T1000 (cell line): ENCODE measurements at regions not wholly inside any gene's neighbourhood (a gene's known extent, or its start where the extent isn't known, plus 50 kb on each side); places are given as distances from the start of the nearest gene placed in this dataset.

ENCODE experiments used
- DNase-seq: peaks from one replicate; lab custom pipeline; 2025; ENCODE audit warnings: mixed read lengths; lab: John Stamatoyannopoulos, UW

DNA sequence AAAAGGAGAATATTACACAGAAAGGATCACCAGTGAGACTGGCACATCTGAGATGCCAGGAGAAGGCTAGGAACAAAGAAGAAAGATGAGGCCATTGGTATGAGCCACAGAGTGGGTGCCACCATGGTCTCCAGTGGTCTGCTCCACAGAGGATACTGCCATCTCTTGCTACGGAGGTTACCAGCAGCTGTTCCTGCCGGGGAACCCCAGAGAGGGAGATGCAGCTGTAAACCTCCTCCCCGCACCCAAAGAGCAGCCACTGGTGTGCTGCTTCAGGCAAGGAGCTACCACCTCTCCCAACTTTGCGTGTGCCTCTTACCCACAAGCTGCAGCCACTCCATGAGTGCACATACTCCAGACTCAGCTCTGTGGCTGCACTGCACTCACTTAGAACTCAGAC is 201.5 kb upstream of the RTL1 start:
- DNase-seq = no peak

DNA sequence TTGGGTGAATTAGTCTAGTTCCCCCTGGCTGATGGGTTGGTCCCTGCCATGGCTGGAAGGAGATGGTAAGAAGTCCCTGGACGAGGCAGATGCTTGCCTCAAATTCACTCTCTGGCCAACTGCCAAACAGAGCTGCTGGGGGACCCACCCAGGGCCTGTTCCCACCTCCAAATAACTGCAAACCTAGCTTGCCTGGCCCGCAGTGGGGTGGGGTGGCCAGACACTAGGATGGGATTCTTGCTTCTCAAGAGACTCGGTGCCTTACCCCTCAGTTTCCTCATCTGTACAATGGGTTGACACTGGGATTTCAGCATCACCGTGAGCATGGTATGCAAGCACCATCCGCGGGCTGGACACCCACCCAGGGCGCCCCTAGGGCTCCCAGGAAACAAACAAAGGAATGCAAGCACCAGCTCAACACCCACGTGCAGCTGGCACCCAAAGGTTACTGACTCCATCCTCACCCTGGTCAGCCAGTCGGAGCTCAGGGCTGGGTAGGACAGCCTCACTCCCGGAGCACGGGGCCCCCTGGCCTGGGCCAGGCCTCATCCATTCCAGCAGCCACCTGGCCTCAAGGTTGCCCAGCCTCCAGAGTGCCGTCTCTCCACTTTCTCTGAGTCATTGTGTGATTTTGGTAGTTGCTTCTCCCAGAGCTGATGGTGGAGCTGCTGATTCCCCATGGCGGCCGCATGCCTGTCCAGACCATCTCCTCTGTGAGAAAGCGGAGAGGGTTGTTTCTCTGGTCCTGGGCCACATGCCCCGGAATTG is 205.2 kb upstream of the RTL1 start:
- no peak for DNase-seq

DNA sequence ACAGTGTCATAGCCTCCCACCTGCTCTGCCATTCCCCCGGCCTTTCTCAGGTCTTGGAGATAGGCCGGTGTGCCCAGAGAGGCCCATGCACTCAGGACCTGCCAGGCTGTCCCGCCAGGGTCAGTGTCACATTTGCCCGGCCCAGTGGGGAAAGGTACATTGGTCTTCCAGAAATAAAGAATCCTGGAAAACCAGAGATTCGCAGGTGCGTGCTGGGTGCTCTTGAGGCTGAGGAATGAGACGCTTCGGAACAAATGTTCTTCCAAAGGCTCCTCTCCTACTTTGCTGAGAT is 205.8 kb upstream of the RTL1 start:
- DNase-seq = no peak

DNA sequence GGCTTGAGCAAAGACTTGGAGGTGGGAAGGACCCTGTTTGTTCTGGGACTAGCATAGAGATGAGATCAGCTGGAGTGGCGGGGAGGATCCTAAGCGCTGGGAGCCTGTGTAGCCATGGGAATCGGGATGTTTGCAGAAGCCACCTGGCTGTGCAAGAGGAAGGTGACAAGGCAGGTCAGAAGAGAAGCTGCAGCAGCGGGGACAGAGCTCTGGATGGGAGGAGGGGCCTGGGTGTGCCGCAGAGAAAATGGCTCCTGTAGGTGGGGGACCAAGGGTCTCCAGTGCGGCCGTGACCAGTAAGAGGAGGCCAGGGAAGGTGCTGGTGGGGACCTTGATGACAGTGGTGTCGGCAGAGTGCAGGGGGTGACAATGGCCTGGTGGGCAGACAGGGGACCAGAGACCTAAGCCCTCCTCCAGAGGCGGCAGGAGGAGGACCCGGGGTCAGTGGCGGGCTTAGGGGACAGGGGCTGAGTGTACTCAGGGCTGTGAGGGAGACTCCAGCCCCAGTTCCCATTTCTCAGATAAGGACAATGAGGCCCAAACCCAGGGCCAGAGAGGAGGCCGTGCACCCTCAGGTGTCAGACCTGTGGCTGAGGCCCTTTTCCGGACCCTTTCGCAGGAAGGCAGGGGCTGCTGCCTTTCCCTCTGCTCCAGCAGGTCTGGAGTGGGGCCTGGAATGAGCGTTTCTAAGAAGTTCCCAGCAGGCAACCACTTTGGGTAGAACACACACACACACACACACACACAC is 206.6 kb upstream of the RTL1 start:
- DNase-seq = no peak

DNA sequence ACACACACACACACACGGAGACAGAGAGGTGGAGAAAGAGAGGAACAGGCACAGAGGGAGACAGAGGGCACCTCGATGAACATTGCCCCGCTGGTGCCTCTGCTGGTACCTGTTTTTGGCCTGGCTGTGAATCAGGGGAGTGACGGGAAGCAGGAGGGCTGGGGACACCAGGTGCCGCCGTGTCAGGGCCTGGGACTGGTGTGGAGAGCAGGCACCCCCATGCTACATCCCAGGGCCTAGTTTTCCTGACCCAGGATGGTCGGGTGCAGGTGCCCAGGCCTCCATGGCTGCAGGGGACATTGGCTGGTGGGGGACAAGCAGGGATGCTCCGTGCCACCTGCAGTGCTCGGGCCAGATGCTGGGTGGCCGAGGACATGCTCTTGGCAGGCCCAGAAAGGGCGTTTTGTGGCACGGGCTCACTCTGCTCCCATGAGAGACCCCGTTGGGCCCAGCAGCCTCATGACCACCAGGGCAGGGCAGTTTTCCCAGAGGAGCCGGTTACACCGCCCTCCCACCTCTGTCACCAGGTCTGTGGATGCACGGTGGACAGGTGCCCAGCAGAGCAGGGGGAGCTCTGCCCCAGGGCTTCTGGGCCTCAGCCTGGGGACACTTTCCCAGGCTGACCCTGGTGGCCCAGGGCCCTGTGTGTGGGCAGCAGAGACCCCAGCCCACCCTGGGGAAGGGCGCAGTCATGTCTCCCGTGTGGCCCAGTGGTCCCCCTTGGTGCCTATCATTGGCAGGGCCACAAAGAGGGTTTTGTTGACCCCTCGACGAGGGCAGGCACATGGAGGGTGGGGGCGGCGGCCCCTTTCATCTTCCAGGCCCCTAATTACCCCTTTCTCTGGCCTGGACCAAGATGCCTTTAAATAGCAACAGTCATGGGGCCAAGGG is 207.5 kb upstream of the RTL1 start:
- no peak for DNase-seq

DNA sequence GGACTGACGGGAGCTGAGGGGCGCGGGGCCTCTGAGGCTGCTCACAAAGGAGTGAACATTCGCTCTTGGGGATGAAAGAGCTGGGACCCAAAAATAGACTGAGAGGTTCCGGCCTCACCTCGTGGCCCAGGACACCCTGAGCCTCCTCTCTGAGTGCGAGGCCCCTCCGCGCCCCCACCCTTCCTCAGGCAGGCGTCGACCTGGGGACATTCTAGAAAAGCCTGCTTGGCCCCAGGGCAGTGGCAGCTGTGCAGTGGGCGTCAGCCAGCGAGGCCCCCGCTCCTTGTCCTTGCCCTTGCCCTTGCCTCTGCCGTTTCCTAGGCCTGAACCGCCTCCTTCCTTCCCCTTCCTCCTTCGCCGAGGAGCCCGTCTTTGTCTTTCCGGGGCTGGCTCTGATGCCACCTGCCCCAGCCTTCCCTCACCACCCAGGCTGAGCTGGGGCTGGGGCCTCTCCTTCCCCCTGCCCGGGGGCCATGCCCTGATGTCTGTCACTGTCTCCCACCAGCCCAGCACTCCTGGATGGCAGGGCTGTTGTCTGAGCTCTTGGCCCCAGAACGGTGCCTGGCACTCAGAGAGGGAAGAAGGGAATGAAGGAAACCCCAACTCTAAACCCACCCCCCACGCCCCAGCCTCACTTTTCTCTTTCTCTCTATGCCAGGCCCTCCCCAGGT is 208.2 kb upstream of the RTL1 start:
- no peak for DNase-seq

DNA sequence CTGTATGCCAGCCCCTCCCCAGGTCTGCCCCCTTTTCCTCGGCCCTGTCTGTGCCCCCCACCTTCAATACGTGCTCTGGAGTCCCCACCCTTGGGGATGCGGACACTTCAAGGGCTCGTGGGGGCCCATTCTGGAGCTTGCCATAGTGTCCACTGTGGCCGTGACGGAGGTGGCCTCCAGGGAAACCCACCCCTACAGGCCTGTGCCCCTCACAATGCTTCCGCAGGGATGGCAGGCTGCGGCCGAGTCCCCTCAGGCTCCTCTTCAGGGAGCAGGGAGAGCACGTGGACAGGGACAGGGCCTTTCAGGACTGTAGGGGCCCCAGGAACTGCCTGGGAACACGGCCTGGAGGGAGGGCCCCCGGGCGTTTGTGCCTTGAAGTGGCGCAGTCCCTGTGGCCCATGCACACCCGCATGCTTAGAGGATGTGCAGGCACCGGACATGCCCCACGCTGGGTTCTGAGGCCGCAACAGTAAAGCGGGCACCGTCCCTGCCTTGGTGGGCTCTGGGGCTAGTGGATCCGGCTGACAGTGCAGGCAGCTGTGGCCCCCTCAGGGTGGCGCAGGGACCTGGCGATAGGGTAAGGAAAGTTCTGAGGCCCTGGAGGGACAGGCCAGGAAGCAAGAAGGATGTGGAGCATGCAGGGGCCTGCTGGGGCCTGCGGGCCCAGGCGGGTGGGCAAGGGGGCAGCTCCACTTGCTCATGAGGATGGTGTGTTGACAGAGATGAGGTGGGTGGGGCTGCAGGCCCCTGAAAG is 209.0 kb upstream of the RTL1 start:
- DNase-seq = no peak

DNA sequence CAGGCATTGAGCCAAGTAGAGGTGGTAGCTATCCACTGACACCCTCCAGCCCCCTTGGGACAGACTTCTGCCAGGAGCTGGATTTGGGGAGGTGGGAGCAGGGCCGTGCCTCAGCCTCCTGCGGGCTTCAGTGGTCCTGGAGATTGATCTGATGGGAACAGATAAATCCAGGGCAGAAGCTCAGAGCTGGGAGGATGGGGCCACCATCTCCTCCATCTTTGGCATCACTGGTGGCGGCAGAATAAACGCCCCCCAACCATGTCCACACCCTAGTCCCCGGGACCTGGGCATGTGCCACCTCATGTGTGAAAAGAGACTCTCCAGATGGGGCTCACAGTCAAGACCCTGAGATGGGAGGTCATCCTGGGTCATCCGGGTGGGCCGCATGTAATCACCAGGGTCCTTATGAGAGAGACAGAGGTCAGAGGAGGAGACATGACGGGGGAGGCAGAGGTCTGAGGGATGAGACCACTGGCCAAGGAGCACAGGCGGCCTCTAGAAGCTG is 209.6 kb upstream of the RTL1 start:
- no peak for DNase-seq

DNA sequence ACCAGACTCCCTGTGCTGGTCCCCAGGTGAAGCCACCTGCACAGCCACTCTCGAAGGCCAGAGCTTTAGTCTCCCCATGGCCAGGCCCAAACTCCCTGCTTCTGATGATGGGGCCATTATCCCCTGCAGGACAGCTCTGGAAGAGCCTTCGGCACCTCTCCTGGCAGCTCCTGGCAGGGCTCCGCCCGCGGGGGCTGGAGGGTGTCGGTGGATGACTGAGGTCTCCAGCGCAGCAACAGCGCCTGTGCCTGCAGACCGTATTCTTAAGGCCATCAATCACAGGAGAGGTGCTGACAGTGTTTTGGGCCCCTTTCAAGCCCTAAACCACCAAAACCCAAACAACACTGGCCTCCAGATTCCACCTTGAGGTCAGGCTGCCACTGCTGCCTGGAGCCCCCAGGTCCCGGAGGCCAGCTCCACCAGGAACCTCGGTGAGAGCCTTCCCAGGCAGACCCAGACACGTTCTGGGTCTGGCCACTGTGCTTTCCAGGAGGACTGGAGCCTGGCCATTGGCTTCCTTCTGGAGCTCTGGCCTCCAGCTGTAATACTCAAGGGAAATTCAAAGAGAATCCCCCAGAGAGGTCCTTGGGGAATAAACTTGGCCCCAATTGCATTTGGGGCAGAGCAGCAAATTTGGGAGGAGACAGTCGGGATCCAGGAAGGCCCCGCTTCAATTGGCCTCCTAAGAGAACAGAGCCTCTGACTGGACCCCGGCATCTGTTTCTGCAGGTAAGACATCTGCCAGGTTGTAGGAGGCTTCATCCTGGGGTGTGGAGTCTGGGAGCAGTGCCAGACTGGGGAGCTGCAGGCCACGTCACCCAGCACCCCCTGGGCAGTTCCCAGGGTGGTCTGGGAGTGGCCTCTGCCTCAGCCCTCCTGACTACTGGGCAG is 210.6 kb upstream of the RTL1 start:
- DNase-seq = no peak

DNA sequence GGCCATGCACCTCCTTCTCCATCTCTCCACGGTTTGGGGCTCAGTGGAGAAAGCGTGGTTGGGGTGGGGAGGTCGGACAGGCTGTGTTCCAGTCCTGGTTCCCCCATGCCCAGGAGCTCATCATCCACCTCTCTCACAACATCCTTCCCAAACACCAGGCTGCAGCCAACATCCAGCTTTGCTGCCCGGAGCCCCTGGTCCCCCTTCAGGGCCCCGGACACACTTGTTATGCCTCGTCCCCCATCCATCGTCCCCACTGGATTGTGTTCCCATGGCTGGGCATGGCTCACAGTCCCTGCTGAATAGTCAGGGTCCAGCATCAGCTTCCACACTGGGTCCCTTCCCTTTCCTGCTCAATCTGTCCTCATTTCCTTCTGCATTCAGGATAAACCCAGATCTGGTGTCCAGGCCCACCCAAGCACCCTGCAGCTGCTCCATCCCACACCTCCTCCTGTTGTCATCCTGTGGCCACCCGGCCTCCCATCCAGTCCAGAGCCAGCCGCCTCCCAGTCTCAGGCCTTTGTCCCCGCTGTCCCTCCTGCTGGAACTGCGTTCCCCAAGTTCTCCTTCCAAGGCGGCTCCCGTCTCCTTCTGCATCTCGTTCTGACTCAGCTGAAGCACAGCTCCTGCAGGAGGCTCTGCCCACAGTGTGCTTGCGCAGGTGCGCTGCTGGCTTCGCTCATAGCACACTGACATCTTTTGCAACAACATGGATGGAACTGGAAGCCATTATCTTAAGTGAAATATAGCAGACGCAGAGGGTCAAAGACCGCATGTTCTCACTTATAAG is 211.4 kb upstream of the RTL1 start:
- DNase-seq = no peak

DNA sequence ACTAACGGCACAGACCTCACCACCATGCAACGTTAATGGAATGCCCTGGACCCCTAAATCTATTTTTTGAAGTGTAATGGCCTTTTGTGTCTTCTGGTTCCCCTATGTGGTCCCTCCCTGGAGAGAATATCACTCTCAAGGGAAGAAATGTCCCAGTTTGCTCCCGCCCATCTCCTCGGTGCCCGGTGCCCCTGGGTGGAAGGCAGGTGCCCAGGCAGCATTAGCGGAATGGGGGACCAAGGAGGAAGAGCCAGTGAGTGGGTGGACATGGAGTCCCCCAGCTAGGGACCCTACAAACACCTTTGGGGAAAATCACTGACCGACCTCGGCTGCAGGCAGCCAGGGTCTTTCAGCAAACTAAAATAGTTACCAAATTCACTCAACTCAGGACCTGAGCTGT is 212.1 kb upstream of the RTL1 start:
- DNase-seq = no peak

DNA sequence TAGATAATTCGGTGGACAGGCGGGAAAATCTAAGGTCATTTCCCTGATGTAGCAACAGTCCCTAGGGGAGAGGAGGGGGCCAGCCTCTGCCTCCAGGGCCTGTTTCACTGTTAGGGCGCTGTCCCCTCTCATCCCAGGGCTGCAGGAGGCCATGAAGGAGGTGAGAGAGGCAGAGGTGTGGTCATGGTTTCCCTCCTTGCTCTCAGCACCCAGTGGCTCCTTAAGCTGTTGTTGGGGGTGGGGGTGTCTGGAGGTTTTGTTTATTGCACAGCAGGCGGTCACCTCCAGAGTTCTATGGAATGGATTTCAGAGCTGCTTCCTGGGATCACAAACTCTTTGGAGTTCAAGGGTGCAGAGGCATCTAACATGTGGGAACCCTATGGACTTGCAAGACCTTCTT is 212.5 kb upstream of the RTL1 start:
- DNase-seq = no peak

DNA sequence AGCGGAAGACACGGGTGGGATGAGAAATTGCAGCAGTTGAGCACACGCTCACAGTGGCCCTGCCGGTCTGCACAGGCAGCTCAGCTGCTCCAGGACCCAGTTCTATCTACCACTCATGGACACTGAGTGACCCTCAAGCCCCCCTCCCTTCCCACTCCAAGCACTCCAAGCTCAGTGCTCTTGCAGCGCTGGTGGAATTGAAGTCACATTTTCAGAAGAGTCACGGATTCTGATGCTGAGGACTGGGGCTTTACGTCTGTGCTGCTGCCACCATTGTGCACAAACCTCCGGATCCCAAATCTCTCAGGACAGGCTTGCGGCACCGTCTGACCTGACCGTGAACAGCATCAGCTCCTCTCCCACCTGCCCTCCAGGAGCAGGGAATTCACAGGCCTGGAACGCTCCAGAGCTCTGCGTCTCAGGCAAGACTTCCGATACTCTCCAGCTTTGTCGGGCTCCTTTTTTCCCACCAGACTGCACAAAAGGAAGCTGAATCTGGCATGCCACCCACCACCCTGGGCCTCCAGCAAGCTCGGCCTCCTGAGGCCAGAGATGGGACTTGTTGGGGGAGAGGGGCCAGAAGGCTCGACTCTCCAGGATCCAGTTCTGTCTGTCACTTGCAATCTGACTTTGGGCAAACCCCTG is 213.1 kb upstream of the RTL1 start:
- no peak for DNase-seq

DNA sequence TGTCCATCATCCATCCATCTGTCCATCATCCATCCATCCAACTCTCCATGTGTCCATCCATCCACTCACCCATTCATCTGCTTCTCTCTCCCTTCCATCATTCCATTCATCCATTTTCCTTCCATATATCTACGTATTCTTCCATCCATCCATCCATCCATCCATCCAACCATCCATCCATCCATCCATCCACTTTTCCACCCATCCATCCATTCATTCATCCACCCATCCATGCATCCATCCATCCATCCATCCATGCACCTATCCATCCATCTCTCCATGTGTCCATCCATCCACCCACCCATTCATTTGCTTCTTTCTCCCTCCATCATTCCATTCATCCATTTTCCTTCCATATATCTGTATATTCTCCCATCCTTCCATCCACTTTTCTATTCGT is 214.0 kb upstream of the RTL1 start:
- no peak for DNase-seq

DNA sequence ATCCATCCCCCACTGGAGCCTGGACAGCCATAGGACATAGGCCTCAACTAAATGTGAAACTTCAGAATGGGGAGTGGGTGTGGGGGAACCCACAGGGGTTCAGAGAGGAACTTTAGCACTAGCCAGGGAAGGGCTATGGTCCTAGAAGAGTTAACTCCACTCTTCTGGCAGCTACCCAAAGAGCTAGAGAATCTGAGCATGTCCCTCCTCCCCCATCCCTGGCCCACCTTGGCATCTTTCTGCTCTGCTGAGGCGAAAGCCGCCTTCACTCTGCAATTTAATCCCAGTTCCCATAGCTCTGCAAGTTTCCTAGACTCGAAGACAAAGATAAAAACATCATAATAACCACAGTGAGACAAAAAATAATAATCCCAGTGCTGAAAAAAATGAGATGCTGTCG is 214.7 kb upstream of the RTL1 start:
- no peak for DNase-seq

DNA sequence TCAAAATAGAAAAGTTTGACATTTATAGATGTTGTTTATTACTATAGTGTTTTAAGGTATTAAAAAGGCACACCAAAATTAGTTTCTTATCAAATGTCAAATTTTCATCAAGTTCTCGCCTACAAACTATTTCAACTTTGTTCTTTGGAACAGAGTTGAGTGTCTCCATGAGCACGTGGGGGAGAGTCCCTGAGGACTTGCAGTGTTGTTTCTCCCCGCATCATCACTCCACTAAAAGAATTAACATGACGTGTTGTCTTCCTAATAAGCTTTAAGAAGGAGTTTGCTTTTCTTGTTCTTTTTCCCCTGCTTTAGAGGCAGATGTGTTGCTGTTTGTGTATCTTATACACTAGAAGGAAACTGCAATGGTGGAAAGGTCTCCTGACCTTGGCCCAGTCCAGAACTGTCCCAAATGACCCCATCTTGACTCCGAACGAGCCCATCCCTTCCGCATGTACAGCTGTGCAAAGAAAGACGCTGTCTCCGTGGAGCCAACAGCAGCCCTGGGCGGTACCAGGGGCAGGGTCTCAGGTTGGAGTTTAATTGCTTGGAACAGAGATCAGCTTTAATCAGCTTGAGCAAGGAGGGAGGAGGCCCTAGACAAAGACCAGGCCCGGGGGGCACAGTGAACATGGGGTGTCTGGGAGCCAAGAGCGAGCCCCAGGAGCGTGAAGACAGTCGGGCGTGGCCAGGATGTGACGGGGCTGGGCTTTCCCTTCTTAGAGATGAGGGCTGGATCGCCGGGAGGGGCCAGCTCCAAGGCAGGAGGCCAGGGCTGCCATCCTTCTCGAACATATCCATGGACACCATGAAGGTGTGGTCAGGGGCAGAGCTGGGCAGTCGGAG is 215.4 kb upstream of the RTL1 start:
- DNase-seq = no peak

DNA sequence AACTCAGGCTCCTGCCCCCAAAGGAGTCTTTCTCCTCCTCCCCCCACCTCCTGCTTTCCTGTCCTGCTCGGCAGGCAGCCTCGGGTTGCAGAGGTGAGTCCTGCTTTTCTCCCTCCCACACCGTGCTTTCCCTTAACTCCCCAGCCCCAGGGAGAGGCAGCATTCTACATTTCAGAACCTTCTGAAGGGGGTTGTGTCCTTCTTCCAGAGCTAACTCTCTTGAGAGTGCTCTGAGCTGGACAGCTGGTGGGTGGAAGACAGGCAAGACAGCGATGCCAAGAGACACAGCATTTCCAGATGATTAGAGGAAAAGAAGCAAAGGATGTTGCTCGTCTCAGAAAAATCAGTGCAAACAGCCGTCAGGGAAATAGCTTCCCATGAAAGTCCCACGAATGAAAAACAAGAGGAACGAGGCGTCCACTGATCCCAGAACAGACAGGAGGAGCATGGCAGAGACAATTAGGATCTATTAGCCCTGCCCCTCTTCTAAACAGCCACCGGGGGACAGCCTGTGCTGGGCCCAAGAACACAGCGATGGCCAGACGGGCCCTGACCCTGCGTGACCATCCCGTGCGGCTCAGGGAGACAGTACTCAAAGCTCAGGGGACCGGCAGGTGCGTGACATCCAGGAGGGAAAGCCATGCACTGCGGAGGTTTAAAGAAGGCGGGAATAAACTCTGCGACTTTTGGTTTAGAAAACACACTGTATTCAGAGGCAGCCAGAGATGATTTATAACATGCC is 216.5 kb upstream of the RTL1 start:
- DNase-seq = no peak
